ENCODE measurements at regions not wholly inside any gene's neighbourhood (a gene's known extent, or its start where the extent isn't known, plus 50 kb on each side); places are given as distances from the start of the nearest gene placed in this dataset.
"Not testable (repeated sequence)": the region's sequence is repeated elsewhere in the genome, so short reads cannot be mapped to it uniquely, and the experiment has no call there.

DNA sequence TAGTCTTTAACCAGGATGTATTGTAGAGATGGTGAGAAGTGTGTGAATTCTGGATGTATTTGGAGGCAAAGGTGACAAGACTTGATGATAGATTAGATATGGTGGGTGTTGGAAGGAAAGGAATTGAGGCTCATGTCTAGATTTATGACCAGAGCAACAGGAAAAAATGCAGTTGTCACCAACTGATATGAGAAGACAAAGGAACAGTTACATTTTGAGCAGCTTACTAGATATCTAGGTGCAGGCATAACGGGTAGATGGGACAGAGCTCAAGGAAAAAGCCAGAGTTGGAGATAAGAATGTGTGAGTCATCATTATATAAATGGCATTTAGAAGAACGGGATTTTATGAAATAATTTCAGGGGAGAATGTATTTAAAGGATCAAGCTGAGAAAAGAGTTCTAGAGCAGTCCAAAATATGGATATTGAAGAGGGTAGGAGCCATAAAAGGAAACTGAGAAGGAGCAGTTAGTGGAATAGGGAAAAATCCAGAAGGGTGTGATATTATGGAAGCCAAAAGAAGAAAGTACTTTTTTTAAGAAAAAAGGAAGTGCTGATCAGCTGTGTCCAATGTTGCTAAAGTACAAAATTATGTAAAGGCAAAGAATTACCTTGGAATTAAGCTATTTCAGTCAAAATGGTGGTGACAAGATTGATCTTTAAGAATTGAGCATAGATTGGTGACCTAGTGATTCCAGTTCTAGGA is 262.5 kb downstream of the CGGBP1 start:
- Histone ChIP-seq H3K9ac (ENCODE audit: low read depth, low read length) (no peak overlapping the region), H3K36me3 (ENCODE audit: control insufficient read depth, insufficient read depth, low read length) (no peaks in the 10 kb centered on the region), H3K27me3 (ENCODE audit: control insufficient read depth, insufficient read depth, low read length) (peaks cover 33% of the 10 kb centered on the region), H3K4me1 (ENCODE audit: control insufficient read depth, insufficient read depth, low read length) (peaks cover 9% of the 10 kb centered on the region; the same call in 1 of the 2 replicates), H3K4me3 (ENCODE audit: low read depth, low read length) (no peak overlapping the region), H3K27ac (ENCODE audit: low read depth, low read length) (no peak overlapping the region), H3K9me3 (ENCODE audit: control insufficient read depth, insufficient read depth, low read length) (no peaks in the 10 kb centered on the region)

DNA sequence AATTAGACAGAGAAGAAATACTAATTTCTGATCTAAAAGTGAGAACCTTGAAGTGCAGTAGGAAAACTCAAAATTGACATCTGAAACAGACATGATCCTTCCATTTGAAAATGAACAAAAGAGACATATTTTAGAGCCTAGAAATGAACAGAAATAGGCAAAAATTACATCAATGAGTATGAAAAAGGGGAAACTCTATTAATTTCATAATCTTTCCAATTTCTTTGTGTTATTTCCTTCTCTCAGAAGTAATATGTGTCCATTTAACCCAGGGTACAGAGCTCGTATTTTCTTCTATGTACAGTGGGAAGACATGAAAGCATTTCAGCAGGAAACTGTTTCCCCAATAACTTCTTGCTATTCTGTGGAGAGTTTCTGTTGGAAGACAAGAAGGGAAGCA is 263.1 kb downstream of the CGGBP1 start:
- peaks cover 35% of the 10 kb centered on the region for H3K27me3 ChIP-seq (ENCODE audit: control insufficient read depth, insufficient read depth, low read length)
- H3K4me3 ChIP-seq (ENCODE audit: low read depth, low read length): no peak overlapping the region
- H3K9me3 ChIP-seq (ENCODE audit: control insufficient read depth, insufficient read depth, low read length): no peaks in the 10 kb centered on the region
- H3K27ac ChIP-seq (ENCODE audit: low read depth, low read length): no peak overlapping the region
- H3K36me3 ChIP-seq (ENCODE audit: control insufficient read depth, insufficient read depth, low read length): no peaks in the 10 kb centered on the region
- H3K9ac ChIP-seq (ENCODE audit: low read depth, low read length): no peak overlapping the region
- 0 out of 2 replicates have a peak, but pooled peaks cover 6% of the 10 kb centered on the region for H3K4me1 ChIP-seq (ENCODE audit: control insufficient read depth, insufficient read depth, low read length)

DNA sequence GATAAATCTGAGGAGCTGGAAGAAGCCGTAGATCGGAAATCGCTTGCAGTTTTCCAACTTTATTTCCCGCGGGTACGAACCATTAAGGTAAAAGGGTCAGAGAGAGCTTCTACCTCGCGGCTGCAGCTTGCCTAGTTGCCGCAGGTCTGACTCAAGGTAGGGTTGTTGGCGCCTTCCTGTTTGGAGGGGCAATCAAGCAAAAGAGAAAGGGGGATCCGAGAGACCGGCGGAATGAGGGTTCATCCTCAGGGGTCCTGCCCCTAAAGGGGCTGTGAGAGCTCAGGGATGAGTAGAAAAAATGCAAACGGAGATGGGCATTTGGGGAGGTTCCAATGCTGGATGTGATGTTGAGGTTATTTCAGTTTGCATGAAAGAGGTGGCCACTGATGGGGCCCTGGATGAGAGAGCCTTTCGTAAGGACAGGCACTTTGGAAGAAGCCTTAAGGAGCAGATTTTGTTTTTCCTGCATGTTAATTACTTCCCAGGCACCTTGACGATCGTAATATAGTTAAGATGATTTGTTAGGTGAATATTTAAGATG is 265.4 kb downstream of the CGGBP1 start:
- Histone ChIP-seq H3K27me3 (ENCODE audit: control insufficient read depth, insufficient read depth, low read length) (peaks cover 35% of the 10 kb centered on the region), H3K4me1 (ENCODE audit: control insufficient read depth, insufficient read depth, low read length) (no peaks in the 10 kb centered on the region), H3K36me3 (ENCODE audit: control insufficient read depth, insufficient read depth, low read length) (no peaks in the 10 kb centered on the region), H3K27ac (ENCODE audit: low read depth, low read length) (no peak overlapping the region), H3K4me3 (ENCODE audit: low read depth, low read length) (peak overlapping the region; percentile 72), H3K9me3 (ENCODE audit: control insufficient read depth, insufficient read depth, low read length) (no peaks in the 10 kb centered on the region), H3K9ac (ENCODE audit: low read depth, low read length) (peak overlapping the region; percentile 31; the same call in 1 of the 2 replicates)

DNA sequence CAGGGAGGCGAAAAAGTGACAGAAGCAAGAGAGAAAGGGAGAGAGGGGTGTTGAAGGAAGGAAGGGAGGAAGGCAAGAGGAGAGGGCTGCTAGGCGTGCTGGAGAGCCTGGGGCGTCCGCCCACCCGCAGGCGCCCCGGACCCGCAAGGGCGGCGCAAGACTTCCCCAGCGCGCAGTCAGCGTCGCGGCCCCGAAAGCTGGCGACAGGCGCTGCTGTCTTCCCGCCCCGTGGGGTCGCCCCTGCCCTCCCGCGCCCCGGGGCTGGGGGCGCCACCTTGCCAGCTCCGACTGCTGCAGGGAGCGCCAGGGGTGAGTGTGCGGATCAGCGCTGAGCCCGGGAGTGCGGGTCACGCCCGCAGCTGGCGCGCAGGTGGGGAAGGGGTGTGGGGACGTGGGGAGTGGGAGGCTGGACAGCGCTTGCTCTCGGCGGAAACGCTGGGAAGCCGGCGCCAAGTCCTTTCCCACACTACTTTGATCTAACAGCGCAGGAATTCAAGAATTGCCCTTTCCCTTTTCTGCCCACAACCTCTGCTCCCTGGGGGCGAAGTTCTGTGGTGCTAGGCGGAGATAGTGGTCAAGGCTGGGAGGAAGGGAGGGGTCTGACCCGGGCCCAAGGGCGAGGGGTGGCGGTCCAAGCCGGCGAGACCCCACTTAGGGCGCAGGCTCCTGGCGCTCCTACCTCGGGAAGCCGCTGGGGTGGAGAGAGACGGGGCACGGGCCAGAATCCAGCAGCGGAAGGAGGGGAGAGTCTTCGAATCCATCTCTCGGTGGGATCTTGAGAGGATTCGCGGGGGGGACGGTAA is 266.1 kb downstream of the CGGBP1 start, which contains the start of gene HTR1F:
Gene HTR1F, plus strand, starts transcription at position 173 of the 803 bp plus-strand sequence.
- Histone ChIP-seq H3K4me3 (ENCODE audit: low read depth, low read length) (peak within 1 kb of the TSS; percentile 72), H3K9me3 (ENCODE audit: control insufficient read depth, insufficient read depth, low read length) (no peaks in the 10 kb centered on the region), H3K9ac (ENCODE audit: low read depth, low read length) (peak within 1 kb of the TSS; percentile 31; the same call in 1 of the 2 replicates), H3K4me1 (ENCODE audit: control insufficient read depth, insufficient read depth, low read length) (0 out of 2 replicates have a peak, but pooled peaks cover 3% of the 10 kb centered on the region), H3K36me3 (ENCODE audit: control insufficient read depth, insufficient read depth, low read length) (no peaks in the 10 kb centered on the region), H3K27ac (ENCODE audit: low read depth, low read length) (no peak within 1 kb of the TSS), H3K27me3 (ENCODE audit: control insufficient read depth, insufficient read depth, low read length) (peaks cover 35% of the 10 kb centered on the region)

DNA sequence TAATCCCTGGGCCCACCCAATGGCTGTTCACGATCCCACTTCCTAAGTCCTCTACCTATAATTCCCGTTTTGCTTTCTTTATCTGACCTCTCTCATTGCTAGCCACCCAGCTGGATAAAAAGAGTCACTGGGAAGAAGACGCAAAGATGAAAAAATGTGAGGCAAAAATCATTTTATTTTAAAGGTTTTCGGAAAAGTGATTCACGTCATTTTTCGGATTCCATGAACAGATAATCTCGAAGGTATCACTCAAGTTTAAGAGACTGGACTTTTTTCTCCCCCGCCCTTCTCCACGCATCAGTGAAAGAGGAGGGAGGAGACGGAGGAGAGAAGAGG is 266.6 kb downstream of the CGGBP1 start:
- Histone ChIP-seq H3K9me3 (ENCODE audit: control insufficient read depth, insufficient read depth, low read length) (no peaks in the 10 kb centered on the region), H3K4me1 (ENCODE audit: control insufficient read depth, insufficient read depth, low read length) (0 out of 2 replicates have a peak, but pooled peaks cover 8% of the 10 kb centered on the region), H3K36me3 (ENCODE audit: control insufficient read depth, insufficient read depth, low read length) (no peaks in the 10 kb centered on the region), H3K27ac (ENCODE audit: low read depth, low read length) (no peak overlapping the region), H3K9ac (ENCODE audit: low read depth, low read length) (no peak overlapping the region), H3K4me3 (ENCODE audit: low read depth, low read length) (peak overlapping the region; percentile 72), H3K27me3 (ENCODE audit: control insufficient read depth, insufficient read depth, low read length) (peaks cover 35% of the 10 kb centered on the region)

DNA sequence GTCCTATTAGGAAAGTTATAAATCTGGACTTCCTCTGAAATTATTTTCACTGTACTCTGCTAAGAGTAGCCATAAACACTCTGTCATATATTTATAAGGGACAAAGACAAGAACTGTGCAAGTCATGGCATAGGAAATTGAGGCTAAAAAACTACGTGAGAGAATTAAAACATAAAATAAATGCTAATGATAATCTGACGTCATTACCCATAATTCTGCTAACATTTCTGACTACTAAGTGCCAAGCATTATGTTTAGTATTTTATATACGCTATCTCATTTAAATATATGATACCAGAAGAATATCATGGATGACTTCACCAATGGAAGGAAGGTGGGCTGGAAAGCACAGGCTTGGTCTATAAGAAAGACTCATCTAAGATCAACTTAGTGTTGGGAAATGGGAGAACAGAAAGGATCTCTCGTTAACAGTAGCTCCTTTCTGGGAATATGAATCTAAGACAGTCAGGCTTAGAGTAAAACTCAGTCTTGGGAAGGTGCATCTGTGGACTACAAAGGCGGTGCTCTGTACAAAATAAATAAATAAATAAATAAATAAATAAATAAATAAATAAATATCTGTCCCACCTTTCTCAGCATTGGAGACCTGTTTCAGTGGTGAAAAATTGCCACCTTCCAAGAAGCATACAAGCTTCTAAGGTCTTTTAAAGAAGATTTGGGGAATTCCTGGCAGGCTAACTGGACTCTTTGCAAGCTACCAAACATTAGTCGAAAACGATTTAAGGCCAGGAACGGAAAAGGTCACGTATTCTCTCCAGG is 267.4 kb downstream of the CGGBP1 start:
- Histone ChIP-seq H3K4me3 (ENCODE audit: low read depth, low read length) (no peak overlapping the region), H3K9ac (ENCODE audit: low read depth, low read length) (no peak overlapping the region), H3K27ac (ENCODE audit: low read depth, low read length) (no peak overlapping the region), H3K27me3 (ENCODE audit: control insufficient read depth, insufficient read depth, low read length) (peaks cover 35% of the 10 kb centered on the region), H3K36me3 (ENCODE audit: control insufficient read depth, insufficient read depth, low read length) (no peaks in the 10 kb centered on the region), H3K4me1 (ENCODE audit: control insufficient read depth, insufficient read depth, low read length) (0 out of 2 replicates have a peak, but pooled peaks cover 8% of the 10 kb centered on the region), H3K9me3 (ENCODE audit: control insufficient read depth, insufficient read depth, low read length) (no peaks in the 10 kb centered on the region)

DNA sequence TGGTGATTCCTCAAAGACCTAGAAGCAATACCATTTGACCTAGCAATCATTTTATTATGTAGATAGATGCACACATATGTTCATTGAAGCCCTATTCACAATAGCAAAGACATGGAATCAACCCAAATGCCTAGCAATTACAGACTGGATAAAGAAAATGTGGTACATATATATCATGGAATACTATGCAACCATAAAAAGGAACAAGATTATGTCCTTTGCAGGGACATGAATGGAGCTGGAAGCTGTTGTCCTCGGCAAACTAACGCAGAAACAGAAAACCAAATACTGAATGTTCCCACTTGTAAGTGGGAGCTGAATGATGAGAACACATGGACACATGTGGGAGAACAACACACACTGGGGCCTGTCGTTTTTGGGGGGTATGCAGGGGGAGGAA is 269.8 kb downstream of the CGGBP1 start:
- not testable (repeated sequence) for H3K4me3 ChIP-seq (ENCODE audit: low read depth, low read length); H3K9me3 ChIP-seq (ENCODE audit: control insufficient read depth, insufficient read depth, low read length); H3K36me3 ChIP-seq (ENCODE audit: control insufficient read depth, insufficient read depth, low read length); H3K4me1 ChIP-seq (ENCODE audit: control insufficient read depth, insufficient read depth, low read length); H3K27ac ChIP-seq (ENCODE audit: low read depth, low read length); H3K9ac ChIP-seq (ENCODE audit: low read depth, low read length)
- H3K27me3 ChIP-seq (ENCODE audit: control insufficient read depth, insufficient read depth, low read length): peaks cover 29% of the 10 kb centered on the region

DNA sequence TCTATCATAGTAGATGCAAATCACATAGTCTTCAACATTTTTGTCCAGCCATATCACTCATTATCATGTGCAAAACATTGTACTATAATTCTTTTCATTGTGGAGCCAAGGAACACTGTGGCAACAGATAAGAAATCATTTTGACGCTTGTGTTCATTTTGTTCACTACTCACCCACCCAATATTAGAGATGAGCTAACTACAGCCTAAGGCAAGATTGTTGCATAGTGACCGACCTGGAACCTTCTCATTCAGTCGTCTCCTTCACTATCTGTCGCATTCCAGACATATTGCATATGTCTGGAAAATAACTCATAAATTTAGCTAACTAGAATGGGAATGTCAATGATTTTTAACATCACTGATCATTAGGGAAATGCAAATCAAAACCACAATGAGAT is 270.3 kb downstream of the CGGBP1 start:
- Histone ChIP-seq H3K9me3 (ENCODE audit: control insufficient read depth, insufficient read depth, low read length) (no peaks in the 10 kb centered on the region), H3K27me3 (ENCODE audit: control insufficient read depth, insufficient read depth, low read length) (peaks cover 24% of the 10 kb centered on the region), H3K36me3 (ENCODE audit: control insufficient read depth, insufficient read depth, low read length) (no peaks in the 10 kb centered on the region), H3K27ac (ENCODE audit: low read depth, low read length) (no peak overlapping the region), H3K9ac (ENCODE audit: low read depth, low read length) (no peak overlapping the region), H3K4me3 (ENCODE audit: low read depth, low read length) (no peak overlapping the region), H3K4me1 (ENCODE audit: control insufficient read depth, insufficient read depth, low read length) (0 out of 2 replicates have a peak, but pooled peaks cover 8% of the 10 kb centered on the region)

DNA sequence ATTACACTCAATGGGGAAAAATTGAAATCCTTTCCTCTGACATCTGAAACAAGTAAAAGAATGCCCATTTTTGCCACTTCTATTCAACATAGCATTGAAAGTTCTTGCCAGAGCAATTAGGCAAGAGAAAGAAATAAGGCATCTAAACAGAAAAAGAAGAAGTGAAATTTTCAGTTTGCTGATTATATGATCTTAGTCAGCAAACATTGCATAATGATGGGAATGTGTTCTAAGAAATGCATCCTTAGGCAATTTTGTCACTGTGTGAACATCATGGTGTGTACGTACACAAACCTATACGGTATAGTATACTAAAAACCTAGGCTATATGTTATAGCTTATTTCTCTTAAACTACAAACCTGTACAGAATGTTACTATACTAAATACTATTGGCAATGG is 278.0 kb downstream of the CGGBP1 start:
- Histone ChIP-seq H3K9ac (ENCODE audit: low read depth, low read length) (no peak overlapping the region), H3K4me3 (ENCODE audit: low read depth, low read length) (no peak overlapping the region), H3K4me1 (ENCODE audit: control insufficient read depth, insufficient read depth, low read length) (no peaks in the 10 kb centered on the region), H3K9me3 (ENCODE audit: control insufficient read depth, insufficient read depth, low read length) (no peaks in the 10 kb centered on the region), H3K27ac (ENCODE audit: low read depth, low read length) (no peak overlapping the region), H3K36me3 (ENCODE audit: control insufficient read depth, insufficient read depth, low read length) (no peaks in the 10 kb centered on the region), H3K27me3 (ENCODE audit: control insufficient read depth, insufficient read depth, low read length) (no peaks in the 10 kb centered on the region)

DNA sequence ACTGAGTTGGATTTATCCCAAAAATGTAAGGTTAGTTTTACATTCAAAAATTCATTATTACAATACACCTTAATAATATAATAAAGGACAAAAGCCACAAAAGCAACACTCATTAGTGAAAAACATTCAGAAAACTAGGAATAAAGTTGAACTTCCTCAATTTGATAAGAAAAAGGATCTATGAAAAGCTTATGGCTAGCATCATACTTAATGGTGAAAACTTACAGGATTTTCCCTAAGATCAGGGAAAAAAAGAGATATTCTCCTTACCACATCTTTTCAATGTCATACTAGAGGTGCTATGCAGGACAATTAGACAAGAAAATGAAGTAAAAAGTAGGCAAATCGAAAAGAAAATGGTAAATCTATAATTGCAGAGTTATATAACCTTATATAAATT is 279.9 kb downstream of the CGGBP1 start:
- no peaks in the 10 kb centered on the region for H3K9me3 ChIP-seq (ENCODE audit: control insufficient read depth, insufficient read depth, low read length)
- no peak overlapping the region for H3K27ac ChIP-seq (ENCODE audit: low read depth, low read length)
- H3K36me3 ChIP-seq (ENCODE audit: control insufficient read depth, insufficient read depth, low read length): no peaks in the 10 kb centered on the region
- H3K27me3 ChIP-seq (ENCODE audit: control insufficient read depth, insufficient read depth, low read length): no peaks in the 10 kb centered on the region
- no peak overlapping the region for H3K9ac ChIP-seq (ENCODE audit: low read depth, low read length)
- no peak overlapping the region for H3K4me3 ChIP-seq (ENCODE audit: low read depth, low read length)
- no peaks in the 10 kb centered on the region for H3K4me1 ChIP-seq (ENCODE audit: control insufficient read depth, insufficient read depth, low read length)
